IPS-11a (cell line): ENCODE measurements at regions not wholly inside any gene's neighbourhood (a gene's known extent, or its start where the extent isn't known, plus 50 kb on each side); places are given as distances from the start of the nearest gene placed in this dataset.

ENCODE experiments used
- H3K4me3 ChIP-seq: one replicate; pipeline ENCODE4 v1.5.1; 2013; ENCODE audit warnings: low read depth, low read length, control low read depth

DNA sequence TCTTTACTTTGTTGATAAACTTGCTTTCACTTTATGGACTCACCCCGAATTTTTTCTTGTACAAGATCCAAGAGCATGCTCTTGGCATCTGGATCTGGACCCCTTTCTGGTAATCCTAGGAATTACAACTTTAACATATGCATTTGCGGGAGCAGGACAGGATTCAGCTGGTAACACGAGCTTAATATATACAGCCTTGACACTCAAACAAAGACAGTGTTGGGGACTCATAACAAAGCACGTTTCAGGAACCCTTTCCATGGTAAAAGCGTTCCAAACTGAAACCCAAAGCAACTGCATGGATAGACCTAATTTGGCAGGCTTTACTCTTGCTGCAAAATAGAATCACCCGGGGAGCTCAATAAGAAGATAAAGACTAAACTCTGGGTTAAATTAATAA, 349.7 kb upstream of the AMELY start:
- H3K4me3 ChIP-seq, result no peak overlapping the region

GRCh38 chrY:7240101-7240500, 328.5 kb upstream of the AMELY start:
- H3K4me3 ChIP-seq, result no peak overlapping the region

DNA sequence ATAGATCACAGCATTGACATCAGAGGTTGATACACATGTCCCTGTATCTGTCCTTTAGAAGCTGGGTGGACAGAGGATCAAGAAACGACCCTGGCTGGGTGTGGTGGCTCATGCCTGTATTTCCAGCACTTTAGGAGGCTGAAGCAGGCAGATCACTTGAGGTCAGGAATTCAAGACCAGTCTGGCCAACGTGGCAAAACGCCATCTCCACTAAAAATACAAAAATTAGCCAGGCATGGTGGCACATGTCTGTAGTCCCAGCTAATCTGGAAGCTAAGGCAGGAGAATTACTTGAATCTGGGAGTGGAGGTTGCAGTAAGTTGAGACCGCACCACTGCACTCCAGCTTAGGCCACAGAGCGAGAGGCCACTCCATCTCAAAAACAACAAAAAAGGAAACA, 300.4 kb upstream of the AMELY start:
- no peak overlapping the region for H3K4me3 ChIP-seq

- H3K4me3 ChIP-seq, result no peak overlapping the region
These were observed 292.9 kb upstream of the AMELY start for GRCh38 chrY:7204456-7204855.

GRCh38 chrY:7182591-7182990, 271.0 kb upstream of the AMELY start:
- H3K4me3 ChIP-seq, result no peak overlapping the region

DNA sequence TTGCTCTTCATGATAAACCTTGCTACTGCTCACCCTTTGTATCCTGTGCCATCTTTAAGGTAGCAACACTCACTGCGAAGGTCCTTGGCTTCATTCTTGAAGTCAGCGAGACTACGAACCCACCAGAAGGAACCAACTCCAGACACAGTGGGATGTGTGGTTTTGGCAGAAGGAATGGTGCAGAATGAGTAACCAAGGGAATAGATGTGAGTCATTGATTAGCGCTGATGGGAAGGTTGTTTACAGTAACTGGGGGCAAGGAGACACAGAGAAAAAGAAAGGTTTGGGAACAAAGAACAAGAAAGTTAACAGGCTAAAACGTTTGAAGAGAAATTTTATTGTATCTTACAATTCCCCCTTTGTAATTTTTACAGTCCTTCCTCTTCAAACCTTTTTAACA, 266.1 kb upstream of the AMELY start:
- no peak overlapping the region for H3K4me3 ChIP-seq

GRCh38 chrY:7169475-7169874, 257.9 kb upstream of the AMELY start:
- no peak overlapping the region for H3K4me3 ChIP-seq

DNA sequence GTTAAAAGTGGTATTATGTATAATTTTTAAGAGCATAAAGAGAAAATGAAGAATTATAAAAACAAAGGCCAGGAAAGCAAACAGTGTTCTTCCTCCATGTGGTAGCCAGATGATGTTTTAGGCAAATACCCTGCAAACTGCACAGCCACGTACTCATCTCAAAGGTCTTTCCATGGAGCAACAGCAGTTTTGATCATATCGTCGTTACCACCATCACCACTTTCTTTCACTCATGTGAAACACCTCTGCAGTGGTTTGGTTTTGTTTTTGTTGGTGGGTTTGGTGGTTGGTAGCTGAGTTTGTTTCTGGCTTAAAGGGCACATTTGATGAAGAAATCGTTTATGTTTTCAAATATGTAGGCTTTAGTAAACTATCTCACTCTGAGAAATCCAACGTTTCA, 229.9 kb upstream of the AMELY start:
- no peak overlapping the region for H3K4me3 ChIP-seq
